BJ (cell line): ENCODE measurements at regions not wholly inside any gene's neighbourhood (a gene's known extent, or its start where the extent isn't known, plus 50 kb on each side); places are given as distances from the start of the nearest gene placed in this dataset.

ENCODE experiments used
- CTCF ChIA-PET: fragments of 350-600 bp; formaldehyde crosslinking; extraction: SDS; loops from one replicate; lab custom pipeline; 2021; ENCODE audit warnings: antibody characterized with exemption, inconsistent platforms; lab: Yijun Ruan, JAX
- POLR2A ChIA-PET: fragments of 300-600 bp; sonication (Branson Sonifier 250); formaldehyde crosslinking; extraction: SDS; loops from one replicate; lab custom pipeline; 2021; ENCODE audit warnings: antibody characterized with exemption; lab: Charles Lee
- DNase-seq: peaks from one replicate; pipeline ENCODE4 v3.0.0-alpha.2; 2011; ENCODE audit warnings: low read depth
- H3K27me3 ChIP-seq: 2 replicates; pipeline ENCODE4 v1.6.0; 2011; ENCODE audit warnings: low read length; ENCODE audit not compliant: control insufficient read depth, insufficient read depth
- H3K36me3 ChIP-seq: 2 replicates; pipeline ENCODE4 v1.5.1; 2011; ENCODE audit warnings: low read length; ENCODE audit not compliant: control insufficient read depth, insufficient read depth
- H3K4me3 ChIP-seq: 2 replicates; pipeline ENCODE4 v1.5.1; 2011; ENCODE audit warnings: low read depth, mild to moderate bottlenecking, control low read depth, low read length
- TF ChIP-seq, protein P1 (sequence below): IDR thresholded peaks from 2 replicates; pipeline ENCODE4 v1.5.1; 2011; ENCODE audit warnings: low read depth, mild to moderate bottlenecking, control low read depth, inconsistent platforms, low read length, moderate library complexity; ENCODE audit not compliant: insufficient read depth

DNA sequence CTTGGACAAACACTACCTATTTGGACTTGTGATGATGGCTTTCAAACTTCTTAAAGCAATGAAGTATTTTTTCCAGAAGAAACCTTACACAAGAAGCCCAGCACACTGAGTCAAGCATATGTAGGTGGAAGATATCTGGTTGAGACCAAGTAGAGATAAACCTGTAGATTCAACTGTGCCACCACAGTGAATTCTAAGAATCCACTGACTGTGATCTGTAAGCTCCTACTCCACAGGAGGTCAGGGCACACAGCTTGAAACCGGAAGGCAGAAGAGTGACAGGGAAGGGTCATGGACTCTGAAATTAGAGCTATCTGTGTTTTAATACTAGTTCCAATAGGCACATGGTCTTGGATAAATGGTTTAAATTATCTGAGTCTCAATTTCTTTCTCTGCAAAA, 404.5 kb downstream of the ETS1 start:
- POLR2A ChIA-PET: no interaction called here
- DNase-seq: no peak
- CTCF ChIA-PET: no interaction called here
- TF ChIP-seq, protein P1, sequence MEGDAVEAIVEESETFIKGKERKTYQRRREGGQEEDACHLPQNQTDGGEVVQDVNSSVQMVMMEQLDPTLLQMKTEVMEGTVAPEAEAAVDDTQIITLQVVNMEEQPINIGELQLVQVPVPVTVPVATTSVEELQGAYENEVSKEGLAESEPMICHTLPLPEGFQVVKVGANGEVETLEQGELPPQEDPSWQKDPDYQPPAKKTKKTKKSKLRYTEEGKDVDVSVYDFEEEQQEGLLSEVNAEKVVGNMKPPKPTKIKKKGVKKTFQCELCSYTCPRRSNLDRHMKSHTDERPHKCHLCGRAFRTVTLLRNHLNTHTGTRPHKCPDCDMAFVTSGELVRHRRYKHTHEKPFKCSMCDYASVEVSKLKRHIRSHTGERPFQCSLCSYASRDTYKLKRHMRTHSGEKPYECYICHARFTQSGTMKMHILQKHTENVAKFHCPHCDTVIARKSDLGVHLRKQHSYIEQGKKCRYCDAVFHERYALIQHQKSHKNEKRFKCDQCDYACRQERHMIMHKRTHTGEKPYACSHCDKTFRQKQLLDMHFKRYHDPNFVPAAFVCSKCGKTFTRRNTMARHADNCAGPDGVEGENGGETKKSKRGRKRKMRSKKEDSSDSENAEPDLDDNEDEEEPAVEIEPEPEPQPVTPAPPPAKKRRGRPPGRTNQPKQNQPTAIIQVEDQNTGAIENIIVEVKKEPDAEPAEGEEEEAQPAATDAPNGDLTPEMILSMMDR: no peak
- Histone ChIP-seq H3K36me3 (no peaks in the 10 kb centered on the region), H3K27me3 (no peaks in the 10 kb centered on the region), H3K4me3 (no peak overlapping the region)

DNA sequence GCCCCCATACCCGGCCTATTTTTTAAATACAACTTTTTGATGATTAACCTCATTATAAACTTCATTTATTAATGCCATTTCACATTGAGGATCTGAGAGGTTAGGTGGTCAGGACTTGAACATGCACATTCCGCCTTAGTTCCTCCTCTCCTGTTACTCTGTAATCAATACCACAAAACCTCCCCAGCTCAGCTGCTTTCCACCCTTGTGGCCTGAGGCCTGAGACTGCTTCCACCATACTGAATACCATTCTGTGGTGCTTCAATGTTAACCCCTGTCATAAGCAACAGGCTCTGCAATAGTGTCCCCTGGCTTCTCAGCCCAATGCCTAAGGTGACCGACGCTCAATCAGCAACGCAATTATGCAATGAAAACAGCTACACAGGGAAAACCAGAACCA, 405.4 kb downstream of the ETS1 start:
- TF ChIP-seq, protein P1: no peak
- ChIA-PET CTCF (interaction anchor here (0.7 to 0.9 kb wide), 2 partner anchors 449 to 450 kb away, joined by 3 to 4 read pairs; no protein-coding TSS in a partner anchor), POLR2A (no interaction called here)
- no peak overlapping the region for H3K4me3 ChIP-seq
- no peaks in the 10 kb centered on the region for H3K27me3 ChIP-seq
- H3K36me3 ChIP-seq: no peaks in the 10 kb centered on the region
- DNase-seq: no peak

DNA sequence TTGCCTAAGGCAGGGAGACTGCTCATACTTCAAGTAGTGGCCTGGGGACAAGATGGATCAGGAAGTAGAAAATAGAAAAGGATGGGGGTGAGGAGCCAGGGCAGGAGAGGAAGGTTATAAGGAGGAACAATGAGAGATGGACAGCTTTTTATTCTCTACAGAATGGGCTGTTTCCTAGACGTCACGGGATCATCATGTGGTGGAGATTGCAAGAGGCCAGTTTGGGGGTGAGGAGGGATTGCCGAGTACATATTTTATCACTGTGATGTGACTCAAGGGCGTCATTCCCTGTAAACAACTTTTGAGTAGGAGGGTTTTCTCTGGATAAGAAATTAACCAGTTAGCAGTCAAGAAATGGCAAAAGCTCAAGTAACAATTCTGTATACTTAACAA, 406.3 kb downstream of the ETS1 start:
- TF ChIP-seq, protein P1: no peak
- no peak for DNase-seq
- H3K36me3 ChIP-seq: no peaks in the 10 kb centered on the region
- ChIA-PET CTCF (interaction anchor here (0.9 to 1.8 kb wide), 2 partner anchors 10 to 451 kb away, joined by 4 to 6 read pairs; no protein-coding TSS in a partner anchor), POLR2A (no interaction called here)
- no peak overlapping the region for H3K4me3 ChIP-seq
- H3K27me3 ChIP-seq: no peaks in the 10 kb centered on the region

DNA sequence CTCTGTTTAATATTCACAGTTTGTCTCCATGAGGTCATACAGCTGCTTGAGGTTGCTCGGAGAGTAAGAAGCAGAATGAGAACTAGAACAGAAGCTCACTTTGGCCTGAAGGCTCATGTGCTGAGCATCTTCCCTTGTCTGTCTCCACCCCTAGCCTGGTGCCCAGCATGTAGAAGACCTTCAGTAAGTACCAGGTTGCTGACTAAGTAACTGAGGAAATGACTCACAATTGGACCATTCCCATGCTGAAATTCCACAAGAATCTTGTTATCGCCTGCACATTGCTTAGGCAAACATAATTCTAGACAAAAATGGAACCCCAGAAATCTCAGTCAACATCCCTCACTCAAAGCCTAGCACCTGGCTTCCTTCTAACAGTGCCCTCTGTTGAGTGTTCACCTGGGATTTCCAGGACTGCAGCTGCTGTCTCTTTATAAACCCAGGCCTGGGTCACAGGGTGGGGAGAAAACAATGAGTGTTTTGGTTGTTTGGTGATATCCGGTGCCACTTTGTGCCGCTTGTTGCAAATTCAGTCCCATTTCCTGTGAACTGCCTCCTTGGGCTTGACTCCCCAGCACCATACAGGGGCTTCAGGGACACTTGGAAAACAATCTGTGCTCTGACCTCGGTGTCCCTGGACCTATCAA, 406.8 kb downstream of the ETS1 start:
- H3K4me3 ChIP-seq: no peak overlapping the region
- H3K36me3 ChIP-seq: no peaks in the 10 kb centered on the region
- peak; percentile 62 for DNase-seq
- ChIA-PET CTCF (interaction anchor here (1.0 to 2.0 kb wide), 4 partner anchors 9 to 451 kb away, joined by 3 to 6 read pairs (median 5); no protein-coding TSS in a partner anchor), POLR2A (interaction anchor here (0.6 kb wide), 1 partner anchor 1533 kb away, joined by 4 read pairs; no protein-coding TSS in a partner anchor)
- no peaks in the 10 kb centered on the region for H3K27me3 ChIP-seq
- TF ChIP-seq, protein P1: no peak

DNA sequence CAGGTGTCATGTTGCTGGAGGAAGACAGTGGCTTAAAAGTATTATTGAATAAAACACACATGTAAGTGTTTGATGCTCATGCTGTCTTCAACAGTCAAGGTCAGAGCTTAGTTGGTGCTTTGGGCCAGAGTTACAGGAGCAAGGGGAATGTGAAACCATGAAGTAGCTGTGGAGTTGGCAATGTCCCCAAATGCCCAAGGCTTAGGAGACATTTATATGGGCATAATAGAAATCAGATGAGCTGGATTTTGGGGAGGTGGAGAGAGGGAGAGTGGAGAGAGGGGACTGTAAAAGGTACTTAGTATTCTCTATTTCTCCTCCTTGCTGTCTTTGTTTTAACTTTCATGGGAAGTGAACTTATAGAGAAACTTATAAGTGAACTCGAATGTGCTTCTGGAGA, 407.8 kb downstream of the ETS1 start:
- CTCF ChIA-PET: interaction anchor here (0.7 to 2.0 kb wide), 7 partner anchors 8 to 651 kb away, joined by 3 to 6 read pairs (median 4); no protein-coding TSS in a partner anchor
- no peak for DNase-seq
- Histone ChIP-seq H3K36me3 (no peaks in the 10 kb centered on the region), H3K27me3 (no peaks in the 10 kb centered on the region), H3K4me3 (no peak overlapping the region)
- POLR2A ChIA-PET: no interaction called here
- TF ChIP-seq, protein P1: no peak
